IgD-negative memory B cell (primary cell): ENCODE measurements at regions not wholly inside any gene's neighbourhood (a gene's known extent, or its start where the extent isn't known, plus 50 kb on each side); places are given as distances from the start of the nearest gene placed in this dataset.

Experiments used
- H3K27ac Mint-ChIP-seq, 3 donors: one replicate each; pipeline ENCODE4 v1.8.0; 2020 to 2022; ENCODE audit warnings: mild to moderate bottlenecking in 3 of 3, mixed read lengths in 3 of 3, moderate library complexity in 1 of 3
- H3K27me3 Mint-ChIP-seq: one replicate; pipeline ENCODE4 v1.8.0; 2021; ENCODE audit warnings: mixed read lengths
- H3K36me3 Mint-ChIP-seq: one replicate; pipeline ENCODE4 v1.8.0; 2020; ENCODE audit warnings: mild to moderate bottlenecking, mixed read lengths
- H3K4me1 Mint-ChIP-seq, 3 donors: one replicate each; pipeline ENCODE4 v1.8.0; 2020 to 2022; ENCODE audit warnings: mixed read lengths in 3 of 3, mild to moderate bottlenecking in 1 of 3
- H3K4me3 Mint-ChIP-seq, 4 donors: one replicate each; pipeline ENCODE4 v1.8.0; 2020 to 2022; ENCODE audit warnings: mild to moderate bottlenecking in 4 of 4, mixed read lengths in 4 of 4, moderate library complexity in 3 of 4
- H3K9me3 Mint-ChIP-seq, 3 donors: one replicate each; pipeline ENCODE4 v1.8.0; 2020 to 2021; ENCODE audit warnings: mixed read lengths in 3 of 3, mild to moderate bottlenecking in 1 of 3

- Mint-ChIP-seq H3K27me3 (peaks cover 20% of the 10 kb centered on the region), H3K4me1 (peaks cover 3 to 8% (median 6%) of the 10 kb centered on the region in 3 donors), H3K4me3 (no peak overlapping the region), H3K9me3 (no peaks in the 10 kb centered on the region), H3K27ac (no peak overlapping the region), H3K36me3 (peaks cover 3% of the 10 kb centered on the region)
Measured at GRCh38 chr5:171630350-171631065, 155.1 kb upstream of the SMIM23 start.

- peaks cover 17% of the 10 kb centered on the region for H3K27me3 Mint-ChIP-seq
- H3K4me1 Mint-ChIP-seq: peaks cover 3 to 8% (median 6%) of the 10 kb centered on the region in 3 donors
- no peak overlapping the region for H3K27ac Mint-ChIP-seq
- peaks cover 0 to 2% (median 0%) of the 10 kb centered on the region in 3 donors for H3K9me3 Mint-ChIP-seq
- no peak overlapping the region for H3K4me3 Mint-ChIP-seq
- peaks cover 3% of the 10 kb centered on the region for H3K36me3 Mint-ChIP-seq
Measured at GRCh38 chr5:171632616-171633015, 153.0 kb upstream of the SMIM23 start.

- H3K27me3 Mint-ChIP-seq: peaks cover 16% of the 10 kb centered on the region
- no peak overlapping the region for H3K27ac Mint-ChIP-seq
- peaks cover 3 to 8% (median 6%) of the 10 kb centered on the region in 3 donors for H3K4me1 Mint-ChIP-seq
- H3K9me3 Mint-ChIP-seq: peaks cover 0 to 2% (median 0%) of the 10 kb centered on the region in 3 donors
- no peak overlapping the region for H3K4me3 Mint-ChIP-seq
- H3K36me3 Mint-ChIP-seq: no peaks in the 10 kb centered on the region
Measured at GRCh38 chr5:171633776-171634470, 151.7 kb upstream of the SMIM23 start.

- peaks cover 3 to 8% (median 6%) of the 10 kb centered on the region in 3 donors for H3K4me1 Mint-ChIP-seq
- no peak overlapping the region for H3K4me3 Mint-ChIP-seq
- peaks cover 10% of the 10 kb centered on the region for H3K27me3 Mint-ChIP-seq
- H3K9me3 Mint-ChIP-seq: peaks cover 0 to 2% (median 0%) of the 10 kb centered on the region in 3 donors
- no peaks in the 10 kb centered on the region for H3K36me3 Mint-ChIP-seq
- H3K27ac Mint-ChIP-seq: no peak overlapping the region
Measured at GRCh38 chr5:171634511-171634910, 151.1 kb upstream of the SMIM23 start.

- Mint-ChIP-seq H3K27ac (no peak overlapping the region), H3K4me1 (peaks cover 3 to 8% (median 6%) of the 10 kb centered on the region in 3 donors), H3K27me3 (peaks cover 8% of the 10 kb centered on the region), H3K36me3 (no peaks in the 10 kb centered on the region), H3K4me3 (no peak overlapping the region), H3K9me3 (peaks cover 0 to 2% (median 0%) of the 10 kb centered on the region in 3 donors)
Measured at GRCh38 chr5:171635028-171635427, 150.6 kb upstream of the SMIM23 start.

- Mint-ChIP-seq H3K9me3 (peaks cover 0 to 2% (median 0%) of the 10 kb centered on the region in 3 donors), H3K4me1 (peaks cover 3 to 8% (median 6%) of the 10 kb centered on the region in 3 donors), H3K27me3 (peaks cover 8% of the 10 kb centered on the region), H3K27ac (no peak overlapping the region), H3K4me3 (no peak overlapping the region), H3K36me3 (no peaks in the 10 kb centered on the region)
Measured at GRCh38 chr5:171635561-171636245, 149.9 kb upstream of the SMIM23 start.

- H3K9me3 Mint-ChIP-seq: peaks cover 0 to 2% (median 0%) of the 10 kb centered on the region in 3 donors
- H3K27me3 Mint-ChIP-seq: peaks cover 3% of the 10 kb centered on the region
- H3K36me3 Mint-ChIP-seq: no peaks in the 10 kb centered on the region
- no peak overlapping the region for H3K27ac Mint-ChIP-seq
- H3K4me3 Mint-ChIP-seq: no peak overlapping the region
- peaks cover 3 to 8% (median 6%) of the 10 kb centered on the region in 3 donors for H3K4me1 Mint-ChIP-seq
Measured at GRCh38 chr5:171637811-171638210, 147.8 kb upstream of the SMIM23 start.

- no peak overlapping the region for H3K27ac Mint-ChIP-seq
- H3K4me3 Mint-ChIP-seq: no peak overlapping the region
- H3K27me3 Mint-ChIP-seq: peaks cover 3% of the 10 kb centered on the region
- H3K36me3 Mint-ChIP-seq: no peaks in the 10 kb centered on the region
- peaks cover under 1 to 2% (median 2%) of the 10 kb centered on the region in 3 donors for H3K4me1 Mint-ChIP-seq
- peaks cover 0 to 2% (median 0%) of the 10 kb centered on the region in 3 donors for H3K9me3 Mint-ChIP-seq
Measured at GRCh38 chr5:171639205-171639621, 146.4 kb upstream of the SMIM23 start.

- H3K4me1 Mint-ChIP-seq: no peaks in the 10 kb centered on the region
- H3K4me3 Mint-ChIP-seq: no peak overlapping the region
- no peaks in the 10 kb centered on the region for H3K36me3 Mint-ChIP-seq
- peaks cover 0 to 2% (median 0%) of the 10 kb centered on the region in 3 donors for H3K9me3 Mint-ChIP-seq
- H3K27me3 Mint-ChIP-seq: peaks cover 3% of the 10 kb centered on the region
- no peak overlapping the region for H3K27ac Mint-ChIP-seq
Measured at GRCh38 chr5:171639966-171640365, 145.7 kb upstream of the SMIM23 start.

- H3K4me3 Mint-ChIP-seq: no peak overlapping the region
- H3K36me3 Mint-ChIP-seq: no peaks in the 10 kb centered on the region
- H3K4me1 Mint-ChIP-seq: peaks cover 0 to 2% (median 0%) of the 10 kb centered on the region in 3 donors
- H3K9me3 Mint-ChIP-seq: peaks cover 0 to 2% (median 0%) of the 10 kb centered on the region in 3 donors
- no peak overlapping the region for H3K27ac Mint-ChIP-seq
- peaks cover 6% of the 10 kb centered on the region for H3K27me3 Mint-ChIP-seq
Measured at GRCh38 chr5:171640480-171640879, 145.1 kb upstream of the SMIM23 start.

GRCh38 chr5:171641891-171642290 is 143.7 kb upstream of the SMIM23 start:
- Mint-ChIP-seq H3K9me3 (no peaks in the 10 kb centered on the region), H3K36me3 (no peaks in the 10 kb centered on the region), H3K4me1 (peaks cover 0 to 2% (median 0%) of the 10 kb centered on the region in 3 donors), H3K4me3 (no peak overlapping the region), H3K27ac (no peak overlapping the region), H3K27me3 (peaks cover 6% of the 10 kb centered on the region)

- Mint-ChIP-seq H3K36me3 (peaks cover 2% of the 10 kb centered on the region), H3K9me3 (no peaks in the 10 kb centered on the region), H3K4me1 (peaks cover 0 to 2% (median 0%) of the 10 kb centered on the region in 3 donors), H3K27ac (no peak overlapping the region), H3K27me3 (peaks cover 5% of the 10 kb centered on the region), H3K4me3 (no peak overlapping the region)
Measured at GRCh38 chr5:171642894-171643293, 142.7 kb upstream of the SMIM23 start.

- Mint-ChIP-seq H3K27me3 (peaks cover 6% of the 10 kb centered on the region), H3K9me3 (no peaks in the 10 kb centered on the region), H3K4me3 (no peak overlapping the region)
Measured at GRCh38 chr5:171644536-171644935, 141.1 kb upstream of the SMIM23 start.

GRCh38 chr5:171646102-171647042 is 139.2 kb upstream of the SMIM23 start:
- Mint-ChIP-seq H3K4me3 (no peak overlapping the region), H3K9me3 (no peaks in the 10 kb centered on the region), H3K27me3 (peaks cover 6% of the 10 kb centered on the region), H3K27ac (no peak overlapping the region), H3K36me3 (peaks cover 2% of the 10 kb centered on the region), H3K4me1 (peaks cover 0 to 2% (median 0%) of the 10 kb centered on the region in 3 donors)

More at GRCh38 chr5:171644536-171644935, 141.1 kb upstream of the SMIM23 start:
- Mint-ChIP-seq H3K27ac (no peak overlapping the region), H3K36me3 (peaks cover 2% of the 10 kb centered on the region), H3K4me1 (peaks cover 0 to 2% (median 0%) of the 10 kb centered on the region in 3 donors)
